ENCODE measurements at regions not wholly inside any gene's neighbourhood (a gene's known extent, or its start where the extent isn't known, plus 50 kb on each side); places are given as distances from the start of the nearest gene placed in this dataset.

DNA sequence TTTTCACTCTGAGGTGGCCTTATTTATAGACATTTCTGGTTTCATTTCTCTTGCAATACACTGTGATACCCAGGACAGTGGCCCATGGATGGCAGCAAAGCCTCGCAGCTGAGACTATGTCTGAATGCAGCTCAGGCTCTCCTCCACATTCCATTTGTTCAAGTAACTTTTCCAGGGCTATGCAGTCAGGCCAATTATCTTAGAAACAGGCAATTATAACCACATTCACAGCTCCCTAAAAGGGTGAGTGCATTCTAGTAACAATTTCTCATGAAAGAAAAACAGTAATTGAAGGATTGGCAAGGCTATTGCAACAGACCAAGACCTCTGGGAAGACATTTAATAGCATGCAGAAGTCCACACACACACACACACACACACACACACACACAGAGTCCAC is 264.0 kb downstream of the TBC1D4 start:
- no peak overlapping the region for H3K9ac ChIP-seq
- H3K4me3 ChIP-seq (ENCODE audit: low read depth in 2 of 2, low read length in 1 of 2): no peak overlapping the region
- no peak overlapping the region for H3K4me2 ChIP-seq
- ChIA-PET CTCF (interaction anchor here (0.9 to 3.7 kb wide), 5 partner anchors 19 to 1385 kb away, joined by 3 to 67 read pairs (median 4); no protein-coding TSS in a partner anchor), POLR2A (no interaction called here)
- H3F3A ChIP-seq (replicated peaks; ENCODE audit: insufficient read depth): no peaks in the 10 kb centered on the region
- DNase-seq: no peak
- H3K9me2 ChIP-seq: no peaks in the 10 kb centered on the region
- no peak overlapping the region for H3K27ac ChIP-seq (ENCODE audit: low read depth in 2 of 2, low read length in 1 of 2)
- H3K4me1 ChIP-seq (ENCODE audit: control insufficient read depth in 1 of 2, insufficient read depth in 2 of 2, low read depth in 1 of 2, low read length in 1 of 2): peaks cover 0 to 15% of the 10 kb centered on the region in 2 experiments; a peak in 2 of 4 replicates
- H3K36me3 ChIP-seq (replicated peaks in 1 of 2; ENCODE audit: control insufficient read depth in 1 of 2, insufficient read depth in 2 of 2, low read length in 1 of 2): no peaks in the 10 kb centered on the region
- no peaks in the 10 kb centered on the region for H3K9me3 ChIP-seq
- no peak for TF ChIP-seq NFIC (IDR thresholded peaks at IDR 0.05; ENCODE audit: borderline replicate concordance)
- TF ChIP-seq GABPA (IDR thresholded peaks at IDR 0.05; ENCODE audit: low read depth): no peak
- peak; percentile 24 for TF ChIP-seq RAD21 (IDR thresholded peaks at IDR 0.05; ENCODE audit: low read length)
- TF ChIP-seq ZBTB33 (IDR thresholded peaks at IDR 0.05; ENCODE audit: borderline replicate concordance, low read depth): no peak
- H3K27me3 ChIP-seq (ENCODE audit: insufficient read depth): no peaks in the 10 kb centered on the region
- H4K20me1 ChIP-seq (ENCODE audit: insufficient read depth): no peaks in the 10 kb centered on the region
- no peaks in the 10 kb centered on the region for H3K79me2 ChIP-seq (ENCODE audit: insufficient read depth)
- H2AFZ ChIP-seq (ENCODE audit: low read depth): no peak overlapping the region
- WGBS (ENCODE audit: low lambda C conversion rate): 25% methylated on average over 1 of the region's 1 CpG

GRCh38 chr13:75216038-75216437 is 265.9 kb downstream of the TBC1D4 start:
- DNase-seq: peak; percentile 38
- Histone ChIP-seq H3K36me3 (replicated peaks in 1 of 2; ENCODE audit: control insufficient read depth in 1 of 2, insufficient read depth in 2 of 2, low read length in 1 of 2) (no peaks in the 10 kb centered on the region), H3K9me3 (no peaks in the 10 kb centered on the region), H3K79me2 (ENCODE audit: insufficient read depth) (no peaks in the 10 kb centered on the region), H2AFZ (ENCODE audit: low read depth) (no peak overlapping the region), H3K4me1 (ENCODE audit: control insufficient read depth in 1 of 2, insufficient read depth in 2 of 2, low read depth in 1 of 2, low read length in 1 of 2) (peaks cover 0 to 15% of the 10 kb centered on the region in 2 experiments; a peak in 2 of 4 replicates), H3K9ac (no peak overlapping the region), H3K27me3 (ENCODE audit: insufficient read depth) (no peaks in the 10 kb centered on the region), H4K20me1 (ENCODE audit: insufficient read depth) (no peaks in the 10 kb centered on the region), H3F3A (replicated peaks; ENCODE audit: insufficient read depth) (no peaks in the 10 kb centered on the region), H3K27ac (ENCODE audit: low read depth in 2 of 2, low read length in 1 of 2) (peak overlapping the region in 1 of 2 experiments; percentile 55; a peak in 2 of 4 replicates), H3K9me2 (no peaks in the 10 kb centered on the region), H3K4me3 (ENCODE audit: low read depth in 2 of 2, low read length in 1 of 2) (no peak overlapping the region), H3K4me2 (no peak overlapping the region)
- WGBS (ENCODE audit: low lambda C conversion rate): 42% methylated on average over 7 of the region's 7 CpGs
- ChIA-PET POLR2A (interaction anchor here (0.8 kb wide), 1 partner anchor 9 kb away, joined by 3 read pairs; no protein-coding TSS in a partner anchor), CTCF (interaction anchor here (0.5 to 1.1 kb wide), 7 partner anchors 8 to 929 kb away, joined by 3 to 5 read pairs (median 3); no protein-coding TSS in a partner anchor)
- TF ChIP-seq GATA2 (CRISPR knock-in tag; IDR thresholded peaks at IDR 0.05): peak; percentile 41; the same call in 1 of the 2 replicates
- no peak for TF ChIP-seq NRF1 (IDR thresholded peaks at IDR 0.05; ENCODE audit: low read depth, low read length)
- peak; percentile 39 for TF ChIP-seq RAD21 (IDR thresholded peaks at IDR 0.05; ENCODE audit: low read length)
- TF ChIP-seq EP300 (IDR thresholded peaks at IDR 0.05; ENCODE audit: borderline replicate concordance in 1 of 2, low read depth in 1 of 2, low read length in 1 of 2): peak in 1 of 2 experiments; percentile 55; a peak in 1 of 4 replicates
- TF ChIP-seq, protein P1, sequence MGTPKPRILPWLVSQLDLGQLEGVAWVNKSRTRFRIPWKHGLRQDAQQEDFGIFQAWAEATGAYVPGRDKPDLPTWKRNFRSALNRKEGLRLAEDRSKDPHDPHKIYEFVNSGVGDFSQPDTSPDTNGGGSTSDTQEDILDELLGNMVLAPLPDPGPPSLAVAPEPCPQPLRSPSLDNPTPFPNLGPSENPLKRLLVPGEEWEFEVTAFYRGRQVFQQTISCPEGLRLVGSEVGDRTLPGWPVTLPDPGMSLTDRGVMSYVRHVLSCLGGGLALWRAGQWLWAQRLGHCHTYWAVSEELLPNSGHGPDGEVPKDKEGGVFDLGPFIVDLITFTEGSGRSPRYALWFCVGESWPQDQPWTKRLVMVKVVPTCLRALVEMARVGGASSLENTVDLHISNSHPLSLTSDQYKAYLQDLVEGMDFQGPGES (IDR thresholded peaks at IDR 0.05; ENCODE audit: low read depth, low read length): no peak
- no peak for TF ChIP-seq ELF1 (IDR thresholded peaks at IDR 0.05)
- TF ChIP-seq, protein P2, sequence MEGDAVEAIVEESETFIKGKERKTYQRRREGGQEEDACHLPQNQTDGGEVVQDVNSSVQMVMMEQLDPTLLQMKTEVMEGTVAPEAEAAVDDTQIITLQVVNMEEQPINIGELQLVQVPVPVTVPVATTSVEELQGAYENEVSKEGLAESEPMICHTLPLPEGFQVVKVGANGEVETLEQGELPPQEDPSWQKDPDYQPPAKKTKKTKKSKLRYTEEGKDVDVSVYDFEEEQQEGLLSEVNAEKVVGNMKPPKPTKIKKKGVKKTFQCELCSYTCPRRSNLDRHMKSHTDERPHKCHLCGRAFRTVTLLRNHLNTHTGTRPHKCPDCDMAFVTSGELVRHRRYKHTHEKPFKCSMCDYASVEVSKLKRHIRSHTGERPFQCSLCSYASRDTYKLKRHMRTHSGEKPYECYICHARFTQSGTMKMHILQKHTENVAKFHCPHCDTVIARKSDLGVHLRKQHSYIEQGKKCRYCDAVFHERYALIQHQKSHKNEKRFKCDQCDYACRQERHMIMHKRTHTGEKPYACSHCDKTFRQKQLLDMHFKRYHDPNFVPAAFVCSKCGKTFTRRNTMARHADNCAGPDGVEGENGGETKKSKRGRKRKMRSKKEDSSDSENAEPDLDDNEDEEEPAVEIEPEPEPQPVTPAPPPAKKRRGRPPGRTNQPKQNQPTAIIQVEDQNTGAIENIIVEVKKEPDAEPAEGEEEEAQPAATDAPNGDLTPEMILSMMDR (IDR thresholded peaks at IDR 0.05): no peak
